ENCODE measurements at regions not wholly inside any gene's neighbourhood (a gene's known extent, or its start where the extent isn't known, plus 50 kb on each side); places are given as distances from the start of the nearest gene placed in this dataset.

DNA sequence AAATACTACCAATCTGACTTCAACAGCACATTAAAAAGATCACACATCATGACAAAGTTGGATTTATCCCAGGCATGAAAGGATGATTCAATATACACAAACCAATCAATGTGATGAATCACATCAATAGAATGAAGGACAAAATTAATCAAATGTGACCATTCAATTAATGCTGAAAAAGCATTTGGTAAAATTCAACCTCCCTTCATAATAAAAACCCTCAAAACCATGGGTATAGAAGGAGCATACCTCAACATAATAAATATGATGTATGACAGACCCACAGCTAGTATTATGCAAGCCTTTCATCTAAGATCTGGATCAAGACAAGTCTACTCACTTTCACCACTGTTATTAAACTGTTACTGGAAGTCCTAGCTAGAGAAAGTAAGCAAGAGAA, 921.7 kb upstream of the RAG2 start:
- no peak for DNase-seq (ENCODE audit: low read depth in 2 of 2)

DNA sequence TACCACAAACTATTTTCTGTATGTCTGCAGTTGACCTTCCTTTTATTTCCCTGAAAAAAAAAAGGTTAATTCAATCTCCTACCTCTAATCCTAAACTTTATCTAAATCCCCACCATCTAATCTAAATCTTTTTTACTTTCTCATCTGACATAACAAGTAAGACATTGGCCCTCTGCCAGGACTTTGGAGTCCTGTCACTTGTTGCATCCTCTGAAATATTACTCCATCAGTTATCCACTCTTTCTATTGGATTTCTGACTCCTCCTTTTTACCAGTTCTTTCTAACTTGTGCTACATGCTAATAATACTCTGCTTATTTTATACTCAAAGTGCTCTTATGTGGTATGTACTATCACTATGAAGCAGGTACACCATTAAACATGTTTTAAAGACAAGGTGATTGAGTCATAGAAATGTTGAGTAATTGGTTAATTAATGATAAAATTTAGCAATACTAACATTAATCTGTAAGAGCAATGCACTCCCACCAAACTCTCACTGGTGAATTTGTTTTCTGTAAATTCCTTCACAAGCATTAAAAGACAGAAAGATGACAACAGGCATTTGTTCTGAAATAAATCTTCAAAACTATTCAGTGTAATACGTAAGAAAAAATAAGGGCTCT, 914.2 kb upstream of the RAG2 start:
- DNase-seq (ENCODE audit: low read depth in 2 of 2), result no peak

DNA sequence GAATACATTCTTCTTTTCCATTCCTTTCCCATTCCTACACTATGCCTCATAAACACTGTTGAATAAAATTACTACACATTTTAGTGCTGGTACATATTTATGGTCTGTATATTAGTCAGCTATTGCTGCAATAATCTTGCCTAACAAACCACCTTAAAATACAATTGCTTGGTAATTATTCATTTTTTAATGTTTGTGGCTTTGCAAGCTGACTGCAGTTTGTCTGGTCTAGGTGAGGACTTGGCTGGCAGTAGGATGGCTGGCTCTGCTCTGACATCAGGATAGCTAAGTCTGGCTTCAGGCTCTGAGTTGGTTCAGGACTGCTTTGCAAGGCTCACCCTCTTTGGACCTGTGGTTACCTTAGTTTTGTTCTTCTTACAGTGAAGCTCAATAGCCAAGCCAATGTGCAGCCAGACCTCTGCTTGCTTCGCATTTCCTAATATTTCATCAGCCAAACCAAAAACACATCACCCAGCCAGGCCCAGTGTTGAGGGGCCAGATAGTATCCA, 913.4 kb upstream of the RAG2 start:
- DNase-seq (ENCODE audit: low read depth in 2 of 2), result no peak

- DNase-seq (ENCODE audit: low read depth in 2 of 2), result no peak
These were observed 911.5 kb upstream of the RAG2 start for GRCh38 chr11:37509506-37509905.

- DNase-seq (ENCODE audit: low read depth in 2 of 2), result no peak
These were observed 908.5 kb upstream of the RAG2 start for GRCh38 chr11:37506531-37506930.

DNA sequence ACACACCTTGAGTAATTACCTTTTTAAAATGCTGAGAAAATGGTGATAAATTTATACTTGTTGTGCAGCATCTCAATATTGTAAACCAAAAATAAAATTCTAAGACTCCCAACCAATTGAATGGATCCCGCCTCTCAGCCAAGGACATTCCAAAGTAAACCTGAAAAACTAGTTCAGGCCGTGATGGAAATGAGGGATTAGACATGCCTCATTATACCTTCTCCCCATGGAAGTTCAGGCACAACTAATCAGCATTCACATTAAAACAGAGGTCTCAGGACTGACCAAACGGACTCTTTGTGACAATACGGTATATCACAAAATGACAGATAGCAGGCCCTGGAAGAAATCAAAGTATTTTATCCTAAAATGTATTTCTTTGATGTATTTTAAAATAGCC, 907.4 kb upstream of the RAG2 start:
- DNase-seq (ENCODE audit: low read depth in 2 of 2), result no peak

- DNase-seq (ENCODE audit: low read depth in 2 of 2), result no peak
These were observed 906.9 kb upstream of the RAG2 start for GRCh38 chr11:37504921-37505320.

GRCh38 chr11:37504060-37504611, 906.1 kb upstream of the RAG2 start:
- DNase-seq (ENCODE audit: low read depth in 2 of 2), result no peak

GRCh38 chr11:37503411-37504059, 905.5 kb upstream of the RAG2 start:
- DNase-seq (ENCODE audit: low read depth in 2 of 2), result no peak

GRCh38 chr11:37502202-37502601, 904.2 kb upstream of the RAG2 start:
- DNase-seq (ENCODE audit: low read depth in 2 of 2), result no peak

DNA sequence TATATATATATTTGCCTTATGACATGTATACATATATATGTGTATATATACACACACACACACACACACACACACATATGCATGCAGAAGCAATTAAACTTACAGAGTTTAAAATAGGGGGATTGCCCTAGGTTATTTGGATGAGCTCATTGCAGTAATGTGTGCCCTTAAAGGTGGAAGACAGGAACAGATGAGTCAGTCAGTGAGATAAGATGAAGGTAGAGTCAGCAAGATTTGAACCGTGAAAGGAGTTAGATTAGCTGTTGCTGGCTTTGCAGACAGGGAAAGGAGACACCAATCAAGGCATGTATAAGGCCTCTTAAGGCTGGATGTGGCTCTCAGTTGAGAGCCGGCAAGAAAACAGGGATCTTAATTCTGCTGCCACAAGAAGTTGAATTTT, 902.4 kb upstream of the RAG2 start:
- DNase-seq (ENCODE audit: low read depth in 2 of 2), result no peak

- no peak for DNase-seq (ENCODE audit: low read depth in 2 of 2)
These were observed 899.3 kb upstream of the RAG2 start for GRCh38 chr11:37497326-37497725.

DNA sequence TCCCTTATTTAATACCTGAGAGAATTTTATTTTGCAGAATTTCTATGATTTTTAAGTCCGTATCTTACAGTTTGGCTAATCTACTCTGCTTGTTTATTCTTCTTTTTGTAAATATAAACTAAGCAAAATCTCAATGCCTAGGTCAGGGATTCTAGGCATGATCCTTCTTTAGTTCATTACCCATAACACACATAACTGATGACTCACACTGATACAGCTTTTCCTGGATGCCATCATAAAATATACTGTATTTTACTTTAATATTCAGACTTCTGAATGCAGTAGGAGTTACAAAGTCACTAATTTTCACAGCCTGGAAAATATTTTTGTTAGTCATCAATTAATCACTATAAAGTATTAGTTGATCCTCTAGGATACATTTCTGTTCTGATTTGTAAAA, 898.2 kb upstream of the RAG2 start:
- DNase-seq (ENCODE audit: low read depth in 2 of 2), result no peak

GRCh38 chr11:37484298-37484697, 886.3 kb upstream of the RAG2 start:
- DNase-seq (ENCODE audit: low read depth in 2 of 2), result no peak

GRCh38 chr11:37483761-37484160, 885.7 kb upstream of the RAG2 start:
- DNase-seq (ENCODE audit: low read depth in 2 of 2), result no peak

- DNase-seq (ENCODE audit: low read depth in 2 of 2), result no peak
These were observed 876.9 kb upstream of the RAG2 start for GRCh38 chr11:37474889-37475288.

GRCh38 chr11:37468344-37468743, 870.3 kb upstream of the RAG2 start:
- DNase-seq (ENCODE audit: low read depth in 2 of 2), result no peak

GRCh38 chr11:37465221-37465620, 867.2 kb upstream of the RAG2 start:
- no peak for DNase-seq (ENCODE audit: low read depth in 2 of 2)

GRCh38 chr11:37459456-37459855, 861.4 kb upstream of the RAG2 start:
- DNase-seq (ENCODE audit: low read depth in 2 of 2), result no peak

GRCh38 chr11:37456746-37457145, 858.7 kb upstream of the RAG2 start:
- DNase-seq (ENCODE audit: low read depth in 2 of 2), result no peak

- DNase-seq (ENCODE audit: low read depth in 2 of 2), result no peak
These were observed 853.9 kb upstream of the RAG2 start for GRCh38 chr11:37451903-37452302.

- DNase-seq (ENCODE audit: low read depth in 2 of 2), result no peak
These were observed 852.6 kb upstream of the RAG2 start for GRCh38 chr11:37450613-37451012.

DNA sequence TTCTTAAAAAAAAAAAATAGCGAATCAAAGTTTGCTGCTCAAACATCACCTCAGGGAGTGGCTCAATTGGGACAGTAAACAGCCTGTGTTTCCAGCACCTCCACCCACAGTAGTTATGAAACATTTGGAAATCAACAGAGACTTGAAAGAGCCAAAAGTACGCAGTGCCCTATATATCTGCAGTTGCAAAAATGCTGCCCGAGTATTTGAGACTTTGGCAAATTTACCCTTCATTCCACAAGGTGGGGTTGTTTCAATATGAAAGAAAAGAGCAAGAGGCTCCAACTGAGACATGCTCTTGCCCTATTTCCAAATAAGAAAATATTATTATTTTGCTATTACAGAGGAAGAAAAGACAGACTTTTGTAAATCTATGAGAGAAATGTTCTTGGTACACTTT, 851.1 kb upstream of the RAG2 start:
- no peak for DNase-seq (ENCODE audit: low read depth in 2 of 2)
